ENCODE measurements at regions not wholly inside any gene's neighbourhood (a gene's known extent, or its start where the extent isn't known, plus 50 kb on each side); places are given as distances from the start of the nearest gene placed in this dataset.

GRCh38 chr7:3214090-3214413 lies 87.0 kb upstream of the SDK1 start:
- no peak for TF ChIP-seq CTCF (IDR thresholded peaks at IDR 0.05)
- no peak for TF ChIP-seq ZFX (IDR thresholded peaks at IDR 0.05; ENCODE audit: borderline replicate concordance)

All from 22Rv1 (cell line).